Stomach (tissue), 8 donors: ENCODE measurements at regions not wholly inside any gene's neighbourhood (a gene's known extent, or its start where the extent isn't known, plus 50 kb on each side); places are given as distances from the start of the nearest gene placed in this dataset.
A peak's percentile ranks its signal among the peaks of the same experiment; 100 is the strongest.

Experiments used
- DNase-seq, 2 donors: peaks; one replicate each; pipeline versions ENCODE4 v3.0.0 to v3.0.0-alpha.2; 2013 to 2019
- H3K27ac ChIP-seq, 5 donors: fragments of 200-600 bp in 4 of 5; sonication (generic) in 4 of 5; one replicate each; pipeline ENCODE4 v1.5.1; 2013 to 2019; ENCODE audit warnings: mild to moderate bottlenecking in 1 of 5, moderate library complexity in 1 of 5
- H3K27me3 ChIP-seq, 3 donors: fragments of 200-600 bp; sonication (generic); one replicate each; pipeline ENCODE4 v1.5.1; 2017 to 2019; ENCODE audit warnings: mixed run types in 1 of 3
- H3K36me3 ChIP-seq, 4 donors: fragments of 200-600 bp; sonication (generic); 1 replicate in 3 of 4; 2 replicates in 1 of 4; pipeline ENCODE4 v1.5.1; 2016 to 2019
- H3K4me1 ChIP-seq, 4 donors: fragments of 200-600 bp; sonication (generic); one replicate each; pipeline ENCODE4 v1.5.1; 2016 to 2019
- H3K4me3 ChIP-seq, 4 donors: fragments of 200-600 bp; sonication (generic) in 3 of 4; one replicate each; pipeline ENCODE4 v1.5.1; 2016 to 2019; ENCODE audit warnings: mild to moderate bottlenecking in 1 of 4
- H3K9me3 ChIP-seq, 4 donors: fragments of 200-600 bp; sonication (generic); one replicate each; pipeline ENCODE4 v1.5.1; 2016 to 2019
- EP300 ChIP-seq: sonication (generic); formaldehyde crosslinking; IDR thresholded peaks from one replicate; pipeline ENCODE4 v1.6.1; 2017; ENCODE audit warnings: antibody characterized with exemption
- POLR2A ChIP-seq, 4 donors: fragments of 450-650 bp; IDR thresholded peaks; one replicate each; pipeline ENCODE4 v1.6.1; 2016; ENCODE audit warnings: antibody characterized with exemption in 4 of 4, control low read depth in 2 of 4, mild to moderate bottlenecking in 1 of 4, moderate library complexity in 1 of 4
- POLR2AphosphoS5 ChIP-seq, 3 donors: sonication (generic); formaldehyde crosslinking; IDR thresholded peaks; one replicate each; pipeline ENCODE4 v1.6.1; 2016; ENCODE audit warnings: antibody characterized with exemption in 3 of 3
- WGBS, 5 donors: extraction: QIAGEN DNeasy Blood & Tissue Kit in 3 of 5; methylation state at CpG; one replicate each; pipeline versions ENCODE4 v1.1.5 to v1.1.7; 2013 to 2018; 5-methylcytosine and 5-hydroxymethylcytosine counted together
- intact Hi-C: fragments of 100-400 bp; cut with DNase I; formaldehyde crosslinking; loops from one replicate; pipeline ENCODE4 v1.15.1; 2023; ENCODE audit warnings: low total_unique reads
- TF ChIP-seq, protein P1 (sequence below), 7 experiments: fragments of 450-650 bp in 4 of 7; fragments of 200-600 bp in 3 of 7; sonication (generic) in 3 of 7; IDR thresholded peaks; one replicate each; pipeline ENCODE4 v1.5.1; 2016 to 2019; ENCODE audit warnings: antibody characterized with exemption in 7 of 7, control low read depth in 2 of 7, mild to moderate bottlenecking in 1 of 7
- donor health status: healthy with polysubstance abuse.
- donor health status: Bipolar disorder and iron deficiency.
- donor health status: healthy.

DNA sequence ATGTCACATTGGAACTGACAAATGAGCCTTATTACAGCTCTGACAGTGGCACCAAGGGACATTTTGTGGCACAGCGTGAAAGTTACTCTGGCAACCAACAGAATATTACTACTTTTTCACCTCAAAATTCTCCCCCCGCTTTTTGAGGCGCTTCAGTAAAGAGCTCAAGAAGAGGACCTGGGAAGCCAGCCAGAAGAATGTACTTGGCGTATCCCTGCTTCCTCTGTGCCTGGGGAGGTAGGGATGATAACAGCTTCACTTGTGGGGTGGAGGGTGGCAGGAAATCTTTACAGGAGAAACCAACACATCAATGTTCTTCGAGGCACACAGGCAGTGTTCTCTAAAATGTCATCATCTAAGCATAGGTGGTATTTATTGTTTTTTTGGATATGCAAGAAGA, 624.1 kb downstream of the NR2F1-AS1 start:
- no peak for DNase-seq
- Histone ChIP-seq H3K9me3 (peaks cover 0 to 10% (median 6%) of the 10 kb centered on the region in 4 donors), H3K27ac (no peak overlapping the region), H3K4me1 (no peaks in the 10 kb centered on the region), H3K36me3 (no peaks in the 10 kb centered on the region), H3K27me3 (no peaks in the 10 kb centered on the region), H3K4me3 (no peak overlapping the region)
- TF ChIP-seq, protein P1, sequence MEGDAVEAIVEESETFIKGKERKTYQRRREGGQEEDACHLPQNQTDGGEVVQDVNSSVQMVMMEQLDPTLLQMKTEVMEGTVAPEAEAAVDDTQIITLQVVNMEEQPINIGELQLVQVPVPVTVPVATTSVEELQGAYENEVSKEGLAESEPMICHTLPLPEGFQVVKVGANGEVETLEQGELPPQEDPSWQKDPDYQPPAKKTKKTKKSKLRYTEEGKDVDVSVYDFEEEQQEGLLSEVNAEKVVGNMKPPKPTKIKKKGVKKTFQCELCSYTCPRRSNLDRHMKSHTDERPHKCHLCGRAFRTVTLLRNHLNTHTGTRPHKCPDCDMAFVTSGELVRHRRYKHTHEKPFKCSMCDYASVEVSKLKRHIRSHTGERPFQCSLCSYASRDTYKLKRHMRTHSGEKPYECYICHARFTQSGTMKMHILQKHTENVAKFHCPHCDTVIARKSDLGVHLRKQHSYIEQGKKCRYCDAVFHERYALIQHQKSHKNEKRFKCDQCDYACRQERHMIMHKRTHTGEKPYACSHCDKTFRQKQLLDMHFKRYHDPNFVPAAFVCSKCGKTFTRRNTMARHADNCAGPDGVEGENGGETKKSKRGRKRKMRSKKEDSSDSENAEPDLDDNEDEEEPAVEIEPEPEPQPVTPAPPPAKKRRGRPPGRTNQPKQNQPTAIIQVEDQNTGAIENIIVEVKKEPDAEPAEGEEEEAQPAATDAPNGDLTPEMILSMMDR (IDR thresholded peaks at IDR 0.05) = no peak
- no peak for TF ChIP-seq POLR2AphosphoS5 (IDR thresholded peaks at IDR 0.05)
- TF ChIP-seq POLR2A (IDR thresholded peaks at IDR 0.05) = no peak
- TF ChIP-seq EP300 = no peak
- intact Hi-C loops = no loop called here
- WGBS, 5 donors = 71 to 83% (median 79%) methylated on average over 5 of the region's 5 CpGs

DNA sequence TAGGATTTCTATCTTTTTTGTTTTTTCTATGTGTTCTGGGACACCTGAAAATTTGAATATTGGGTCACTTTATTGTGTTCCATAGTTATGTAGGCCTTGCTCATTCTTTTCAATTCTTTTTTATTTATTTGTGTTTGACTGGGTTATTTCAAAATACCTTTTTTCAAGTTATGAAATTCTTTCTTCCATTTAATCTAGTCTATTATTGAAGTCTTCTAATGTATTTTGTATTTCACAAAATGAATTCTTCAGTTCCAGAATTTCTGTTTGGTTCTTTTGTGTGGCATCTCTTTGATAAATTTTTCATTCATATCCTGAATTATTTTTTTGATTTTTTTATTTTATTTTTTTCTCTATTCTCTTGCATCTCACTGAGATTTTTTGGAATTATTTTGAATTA, 628.8 kb downstream of the NR2F1-AS1 start:
- DNase-seq = no peak
- TF ChIP-seq POLR2AphosphoS5 (IDR thresholded peaks at IDR 0.05) (no peak), EP300 (no peak), POLR2A (IDR thresholded peaks at IDR 0.05) (no peak)
- TF ChIP-seq, protein P1 (IDR thresholded peaks at IDR 0.05) = no peak
- H3K4me1 ChIP-seq = no peaks in the 10 kb centered on the region

DNA sequence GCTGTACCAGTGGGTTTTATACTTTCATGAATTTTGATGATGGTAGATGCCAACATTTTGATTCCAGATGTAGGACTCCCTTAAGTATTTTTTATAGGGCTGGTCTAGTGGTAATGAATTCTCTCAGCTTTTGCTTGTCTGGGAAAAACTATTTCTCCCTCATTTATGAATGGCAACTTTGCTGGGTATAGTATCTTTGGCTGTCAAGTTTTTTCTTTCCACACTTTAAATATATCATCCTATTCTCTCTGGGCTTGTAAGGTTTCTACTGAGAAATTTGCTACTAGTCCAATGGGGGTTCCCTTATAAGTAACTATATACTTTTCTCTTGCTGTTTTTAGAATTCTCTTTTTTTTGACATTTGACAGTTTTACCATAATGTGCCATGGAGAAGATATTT, 629.3 kb downstream of the NR2F1-AS1 start:
- intact Hi-C loops = no loop called here

More for the DNA sequence above, 628.8 kb downstream of the NR2F1-AS1 start:
- Histone ChIP-seq H3K27ac (no peak overlapping the region), H3K9me3 (peaks cover 0 to 39% (median 9%) of the 10 kb centered on the region in 4 donors), H3K36me3 (no peaks in the 10 kb centered on the region), H3K27me3 (no peaks in the 10 kb centered on the region), H3K4me3 (no peak overlapping the region)
- intact Hi-C loops = no loop called here

DNA sequence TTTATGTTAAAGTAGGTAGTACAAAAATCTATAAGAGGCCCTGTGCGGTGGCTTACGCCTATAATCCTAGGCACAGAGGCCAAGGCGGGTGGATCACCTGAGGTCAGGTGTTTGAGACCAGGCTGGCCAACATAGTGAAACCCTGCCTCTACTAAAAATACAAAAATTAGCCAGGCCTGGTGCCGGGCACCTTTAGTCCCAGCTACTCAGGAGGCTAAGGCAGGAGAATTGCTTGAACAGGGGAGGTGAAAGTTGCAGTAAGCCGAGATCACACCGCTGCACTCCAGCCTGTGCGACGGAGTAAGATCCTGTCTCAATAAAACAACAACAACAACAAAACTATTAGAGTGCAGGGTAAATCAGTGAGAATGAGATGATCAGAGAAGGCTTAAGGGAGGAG, 634.5 kb downstream of the NR2F1-AS1 start:
- DNase-seq = no peak
- no peak overlapping the region for H3K4me3 ChIP-seq
- H3K27me3 ChIP-seq = no peaks in the 10 kb centered on the region
- TF ChIP-seq POLR2AphosphoS5 (IDR thresholded peaks at IDR 0.05) (no peak), POLR2A (IDR thresholded peaks at IDR 0.05) (no peak)
- WGBS, 5 donors = 95 to 98% (median 98%) methylated on average over 8 of the region's 8 CpGs
- H3K9me3 ChIP-seq = peaks cover 0 to 26% (median under 1%) of the 10 kb centered on the region in 4 donors
- no peak overlapping the region for H3K27ac ChIP-seq
- H3K36me3 ChIP-seq = no peaks in the 10 kb centered on the region
- H3K4me1 ChIP-seq = peaks cover 0 to 15% (median 6%) of the 10 kb centered on the region in 4 donors
- intact Hi-C loops = no loop called here

More for the DNA sequence above, 629.3 kb downstream of the NR2F1-AS1 start:
- no peak for DNase-seq
- H3K4me3 ChIP-seq = no peak overlapping the region
- no peak overlapping the region for H3K27ac ChIP-seq
- H3K27me3 ChIP-seq = no peaks in the 10 kb centered on the region
- H3K9me3 ChIP-seq = peaks cover 0 to 39% (median 9%) of the 10 kb centered on the region in 4 donors
- no peaks in the 10 kb centered on the region for H3K36me3 ChIP-seq
- H3K4me1 ChIP-seq = no peaks in the 10 kb centered on the region
- TF ChIP-seq POLR2A (IDR thresholded peaks at IDR 0.05) (no peak), POLR2AphosphoS5 (IDR thresholded peaks at IDR 0.05) (no peak), EP300 (no peak)
- TF ChIP-seq, protein P1 (IDR thresholded peaks at IDR 0.05) = no peak

DNA sequence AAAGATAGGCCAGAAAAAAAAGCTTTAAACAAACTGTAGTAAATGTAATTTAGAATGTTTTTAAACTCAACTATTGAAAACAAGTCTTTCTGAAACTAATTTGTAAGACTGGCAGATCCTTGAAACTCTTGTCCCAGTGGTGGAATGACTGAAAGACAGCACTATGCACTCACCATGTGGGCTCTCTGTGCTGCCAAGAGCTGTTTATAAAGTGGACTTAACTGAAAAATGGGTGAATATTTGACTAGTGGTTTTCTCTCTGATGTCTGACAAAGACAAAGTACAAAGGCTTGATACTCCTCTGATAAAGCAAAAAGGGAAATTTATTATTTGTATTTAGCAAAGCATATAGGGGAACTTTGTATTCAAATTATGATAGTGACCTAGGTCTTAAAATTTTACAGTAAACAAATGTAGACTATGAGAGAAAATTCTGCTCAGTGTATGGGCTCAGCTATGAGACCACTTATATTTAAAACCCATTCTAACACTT, 635.4 kb downstream of the NR2F1-AS1 start:
- Histone ChIP-seq H3K27ac (no peak overlapping the region), H3K4me1 (peaks cover 0 to 15% (median 6%) of the 10 kb centered on the region in 4 donors), H3K9me3 (peaks cover 0 to 17% (median 0%) of the 10 kb centered on the region in 4 donors), H3K36me3 (no peaks in the 10 kb centered on the region), H3K27me3 (no peaks in the 10 kb centered on the region), H3K4me3 (no peak overlapping the region)
- TF ChIP-seq POLR2A (IDR thresholded peaks at IDR 0.05) = no peak
- no peak for TF ChIP-seq EP300
- no peak for TF ChIP-seq POLR2AphosphoS5 (IDR thresholded peaks at IDR 0.05)
- TF ChIP-seq, protein P1 (IDR thresholded peaks at IDR 0.05) = no peak
- DNase-seq = peak in 1 of 2 donors; percentile 33
- intact Hi-C loops = no loop called here
